ENCODE measurements at regions not wholly inside any gene's neighbourhood (a gene's known extent, or its start where the extent isn't known, plus 50 kb on each side); places are given as distances from the start of the nearest gene placed in this dataset.
"Not testable (repeated sequence)": the region's sequence is repeated elsewhere in the genome, so short reads cannot be mapped to it uniquely, and the experiment has no call there.

- 51 to 61% methylated on average over 3 of the region's 3 CpGs for WGBS, 2 donors
- H3K27ac ChIP-seq = no peak overlapping the region
- no peaks in the 10 kb centered on the region for H3K4me1 ChIP-seq
- H3K36me3 ChIP-seq = no peaks in the 10 kb centered on the region
- H3K4me3 ChIP-seq = no peak overlapping the region
- TF ChIP-seq POLR2A (IDR thresholded peaks at IDR 0.05) = no peak
- no peak for TF ChIP-seq POLR2AphosphoS5 (IDR thresholded peaks at IDR 0.05)
- no peak for TF ChIP-seq EP300 (IDR thresholded peaks at IDR 0.05)
- TF ChIP-seq CTCF (IDR thresholded peaks at IDR 0.05) = no peak
- DNase-seq (no peak), ATAC-seq (ENCODE audit: low FRiP score in 2 of 2) (no peak)
- no peaks in the 10 kb centered on the region for H3K27me3 ChIP-seq
- H3K9me3 ChIP-seq = no peaks in the 10 kb centered on the region
Observed at GRCh38 chr7:130789436-130789835, 55.4 kb upstream of the KLF14 start.

GRCh38 chr7:130791746-130792145 is 57.7 kb upstream of the KLF14 start:
- no peaks in the 10 kb centered on the region for H3K36me3 ChIP-seq
- H3K27me3 ChIP-seq = no peaks in the 10 kb centered on the region
- ATAC-seq (ENCODE audit: low FRiP score in 2 of 2) = no peak
- H3K4me3 ChIP-seq = no peak overlapping the region
- no peaks in the 10 kb centered on the region for H3K9me3 ChIP-seq
- H3K4me1 ChIP-seq = no peaks in the 10 kb centered on the region
- no peak overlapping the region for H3K27ac ChIP-seq
- TF ChIP-seq POLR2AphosphoS5 (IDR thresholded peaks at IDR 0.05) (no peak), CTCF (IDR thresholded peaks at IDR 0.05) (no peak), POLR2A (IDR thresholded peaks at IDR 0.05) (no peak), EP300 (IDR thresholded peaks at IDR 0.05) (no peak)
- DNase-seq = no peak
- WGBS, 2 donors = 89 to 92% methylated on average over 4 of the region's 4 CpGs

- H3K27me3 ChIP-seq = no peaks in the 10 kb centered on the region
- H3K4me3 ChIP-seq = no peak overlapping the region
- no peaks in the 10 kb centered on the region for H3K4me1 ChIP-seq
- no peaks in the 10 kb centered on the region for H3K9me3 ChIP-seq
- H3K27ac ChIP-seq = no peak overlapping the region
- no peaks in the 10 kb centered on the region for H3K36me3 ChIP-seq
- DNase-seq (no peak), ATAC-seq (ENCODE audit: low FRiP score in 2 of 2) (no peak)
- 64 to 67% methylated on average over 9 of the region's 9 CpGs for WGBS, 2 donors
- TF ChIP-seq CTCF (IDR thresholded peaks at IDR 0.05) (no peak), EP300 (IDR thresholded peaks at IDR 0.05) (no peak), POLR2AphosphoS5 (IDR thresholded peaks at IDR 0.05) (no peak), POLR2A (IDR thresholded peaks at IDR 0.05) (no peak)
Observed at GRCh38 chr7:130793855-130794618, 60.0 kb upstream of the KLF14 start.

GRCh38 chr7:130794619-130794922 is 60.6 kb upstream of the KLF14 start:
- Histone ChIP-seq H3K4me3 (no peak overlapping the region), H3K27ac (no peak overlapping the region), H3K4me1 (no peaks in the 10 kb centered on the region), H3K27me3 (no peaks in the 10 kb centered on the region), H3K9me3 (no peaks in the 10 kb centered on the region), H3K36me3 (no peaks in the 10 kb centered on the region)
- ATAC-seq (ENCODE audit: low FRiP score in 2 of 2) (no peak), DNase-seq (no peak)
- TF ChIP-seq POLR2A (IDR thresholded peaks at IDR 0.05) = no peak
- no peak for TF ChIP-seq CTCF (IDR thresholded peaks at IDR 0.05)
- no peak for TF ChIP-seq POLR2AphosphoS5 (IDR thresholded peaks at IDR 0.05)
- 69 to 87% methylated on average over 3 of the region's 3 CpGs for WGBS, 2 donors

- H3K27ac ChIP-seq; H3K4me3 ChIP-seq; H3K4me1 ChIP-seq; H3K36me3 ChIP-seq; DNase-seq; ATAC-seq (ENCODE audit: low FRiP score in 2 of 2); H3K9me3 ChIP-seq; H3K27me3 ChIP-seq: not testable (repeated sequence)
- WGBS, 2 donors = 93 to 96% methylated on average over 2 of the region's 2 CpGs
Observed at GRCh38 chr7:130796425-130796824, 62.4 kb upstream of the KLF14 start.

Measured in upper lobe of left lung (tissue), 6 donors.